ENCODE measurements at regions not wholly inside any gene's neighbourhood (a gene's known extent, or its start where the extent isn't known, plus 50 kb on each side); places are given as distances from the start of the nearest gene placed in this dataset.

DNA sequence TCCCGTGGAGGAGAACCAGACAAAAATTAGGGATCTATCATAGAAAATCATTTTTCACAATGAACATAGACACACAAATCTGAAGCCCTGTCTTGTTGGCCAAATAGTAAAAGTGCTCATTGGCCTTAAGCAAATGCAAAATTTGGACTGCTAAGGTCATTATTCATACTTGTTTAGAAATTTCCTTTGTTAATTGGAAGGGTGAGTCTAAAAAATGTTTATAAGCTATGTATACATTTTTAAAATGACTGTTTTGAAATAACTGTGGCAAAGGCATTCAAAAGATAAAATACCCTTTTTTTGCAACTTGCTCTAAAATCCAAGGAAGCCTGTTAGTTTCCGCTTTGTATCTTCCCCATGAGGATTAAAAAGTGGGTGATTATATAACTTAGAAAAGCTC, 195.0 kb downstream of the ZNF330 start:
- POLR2A ChIA-PET: no interaction called here
- H3K9me3 ChIP-seq (replicated peaks; ENCODE audit: control insufficient read depth, insufficient read depth, low read depth, low read length): no peaks in the 10 kb centered on the region

DNA sequence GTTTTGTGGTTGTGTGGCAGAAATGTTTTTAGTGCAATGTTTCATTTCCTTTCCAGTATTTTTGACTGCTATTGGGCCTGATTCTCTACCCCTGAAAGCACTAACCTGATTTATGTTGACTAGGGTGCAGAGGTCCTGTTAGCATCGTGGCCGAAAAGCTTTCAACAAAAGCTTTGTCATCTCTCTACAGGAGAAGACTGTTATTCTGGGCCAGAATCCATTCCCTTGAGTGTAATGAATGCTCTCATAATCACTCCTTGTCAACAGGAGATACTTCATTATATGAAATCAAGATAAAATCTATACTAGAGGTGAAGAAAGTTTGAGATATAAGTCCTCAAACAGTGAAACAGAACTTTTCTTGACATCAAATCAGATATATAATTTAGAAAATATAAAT, 195.5 kb downstream of the ZNF330 start:
- no peak overlapping the region for H3K4me3 ChIP-seq
- no peak overlapping the region for H3K27ac ChIP-seq (ENCODE audit: extremely low read depth, low read depth, low read length)
- ATAC-seq (no peak), DNase-seq (ENCODE audit: extremely low read depth in 1 of 4, low spot score in 3 of 4) (no peak), FAIRE-seq (no peak)
- H4K20me1 ChIP-seq (replicated peaks; ENCODE audit: control insufficient read depth, insufficient read depth, low read length): no peaks in the 10 kb centered on the region
- no peaks in the 10 kb centered on the region for H3K9me3 ChIP-seq (replicated peaks; ENCODE audit: control insufficient read depth, insufficient read depth, low read depth, low read length)
- POLR2A ChIA-PET: no interaction called here
- 3% methylated on average over 2 of the region's 2 CpGs for WGBS (ENCODE audit: insufficient coverage, low coverage, missing lambda C conversion rate)
- H3K4me1 ChIP-seq (replicated peaks in 1 of 2; ENCODE audit: control insufficient read depth in 2 of 2, insufficient read depth in 2 of 2, low read length in 2 of 2): no peaks in the 10 kb centered on the region
- intact Hi-C loops (cut with micrococcal nuclease) (no loop called here), in situ Hi-C loops (cut with MboI) (no loop called here)
- no peak overlapping the region for H3K9ac ChIP-seq (ENCODE audit: insufficient read depth in 1 of 2, low read depth in 2 of 2, low read length in 2 of 2)
- H3K36me3 ChIP-seq (ENCODE audit: control insufficient read depth, insufficient read depth, low read length): no peaks in the 10 kb centered on the region
- no peak overlapping the region for H3K4me2 ChIP-seq (ENCODE audit: insufficient read depth, low read length)
- H2AFZ ChIP-seq (ENCODE audit: low read depth, low read length): no peak overlapping the region
- CTCF ChIA-PET (ENCODE audit: low intra/inter-chr PET ratio): no interaction called here
- TF ChIP-seq, protein P1, sequence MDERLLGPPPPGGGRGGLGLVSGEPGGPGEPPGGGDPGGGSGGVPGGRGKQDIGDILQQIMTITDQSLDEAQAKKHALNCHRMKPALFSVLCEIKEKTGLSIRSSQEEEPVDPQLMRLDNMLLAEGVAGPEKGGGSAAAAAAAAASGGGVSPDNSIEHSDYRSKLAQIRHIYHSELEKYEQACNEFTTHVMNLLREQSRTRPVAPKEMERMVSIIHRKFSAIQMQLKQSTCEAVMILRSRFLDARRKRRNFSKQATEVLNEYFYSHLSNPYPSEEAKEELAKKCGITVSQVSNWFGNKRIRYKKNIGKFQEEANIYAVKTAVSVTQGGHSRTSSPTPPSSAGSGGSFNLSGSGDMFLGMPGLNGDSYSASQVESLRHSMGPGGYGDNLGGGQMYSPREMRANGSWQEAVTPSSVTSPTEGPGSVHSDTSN (CRISPR knock-in tag; IDR thresholded peaks at IDR 0.05; ENCODE audit: low read depth): no peak
- TF ChIP-seq, protein P1 (tag; conservative IDR thresholded peaks at IDR 0.05; ENCODE audit: low read depth): peak; percentile 29; the same call in 1 of the 2 replicates
- no peak for TF ChIP-seq EGR1 (conservative IDR thresholded peaks at IDR 0.05)
- H3K27me3 ChIP-seq (ENCODE audit: control insufficient read depth in 2 of 2, insufficient read depth in 2 of 2, low read length in 2 of 2): no peaks in the 10 kb centered on the region
- H3K9me1 ChIP-seq (ENCODE audit: control insufficient read depth, insufficient read depth, low read length): no peaks in the 10 kb centered on the region
- no TSS peak for BruUV-seq (replicated peaks)
- H3K79me2 ChIP-seq (ENCODE audit: control insufficient read depth, insufficient read depth, low read length): no peaks in the 10 kb centered on the region

More for the DNA sequence above, 195.0 kb downstream of the ZNF330 start:
- Histone ChIP-seq H3K36me3 (ENCODE audit: control insufficient read depth, insufficient read depth, low read length) (no peaks in the 10 kb centered on the region), H3K4me2 (ENCODE audit: insufficient read depth, low read length) (no peak overlapping the region), H3K9me1 (ENCODE audit: control insufficient read depth, insufficient read depth, low read length) (no peaks in the 10 kb centered on the region), H3K27me3 (ENCODE audit: control insufficient read depth in 2 of 2, insufficient read depth in 2 of 2, low read length in 2 of 2) (no peaks in the 10 kb centered on the region), H3K79me2 (ENCODE audit: control insufficient read depth, insufficient read depth, low read length) (no peaks in the 10 kb centered on the region), H3K4me1 (replicated peaks in 1 of 2; ENCODE audit: control insufficient read depth in 2 of 2, insufficient read depth in 2 of 2, low read length in 2 of 2) (no peaks in the 10 kb centered on the region), H3K4me3 (no peak overlapping the region), H4K20me1 (replicated peaks; ENCODE audit: control insufficient read depth, insufficient read depth, low read length) (no peaks in the 10 kb centered on the region), H3K9ac (ENCODE audit: insufficient read depth in 1 of 2, low read depth in 2 of 2, low read length in 2 of 2) (no peak overlapping the region), H3K27ac (ENCODE audit: extremely low read depth, low read depth, low read length) (no peak overlapping the region), H2AFZ (ENCODE audit: low read depth, low read length) (no peak overlapping the region)
- DNase-seq (ENCODE audit: extremely low read depth in 1 of 4, low spot score in 3 of 4) (no peak), ATAC-seq (no peak), FAIRE-seq (no peak)
- 16% methylated on average over 2 of the region's 2 CpGs for WGBS (ENCODE audit: insufficient coverage, low coverage, missing lambda C conversion rate)
- intact Hi-C loops (cut with micrococcal nuclease) (no loop called here), in situ Hi-C loops (cut with MboI) (no loop called here)
- no TSS peak for BruUV-seq (replicated peaks)
- CTCF ChIA-PET (ENCODE audit: low intra/inter-chr PET ratio): no interaction called here
- TF ChIP-seq ZNF143 (CRISPR knock-in tag; IDR thresholded peaks at IDR 0.05): no peak
- no peak for TF ChIP-seq ZNF717 (CRISPR knock-in tag; IDR thresholded peaks at IDR 0.05)
- no peak for TF ChIP-seq U2AF2 (optimal IDR thresholded peaks at IDR 0.05; ENCODE audit: low read depth, low read length)
- TF ChIP-seq HNRNPL (IDR thresholded peaks at IDR 0.05; ENCODE audit: low read depth, low read length): no peak
- TF ChIP-seq, protein P2, sequence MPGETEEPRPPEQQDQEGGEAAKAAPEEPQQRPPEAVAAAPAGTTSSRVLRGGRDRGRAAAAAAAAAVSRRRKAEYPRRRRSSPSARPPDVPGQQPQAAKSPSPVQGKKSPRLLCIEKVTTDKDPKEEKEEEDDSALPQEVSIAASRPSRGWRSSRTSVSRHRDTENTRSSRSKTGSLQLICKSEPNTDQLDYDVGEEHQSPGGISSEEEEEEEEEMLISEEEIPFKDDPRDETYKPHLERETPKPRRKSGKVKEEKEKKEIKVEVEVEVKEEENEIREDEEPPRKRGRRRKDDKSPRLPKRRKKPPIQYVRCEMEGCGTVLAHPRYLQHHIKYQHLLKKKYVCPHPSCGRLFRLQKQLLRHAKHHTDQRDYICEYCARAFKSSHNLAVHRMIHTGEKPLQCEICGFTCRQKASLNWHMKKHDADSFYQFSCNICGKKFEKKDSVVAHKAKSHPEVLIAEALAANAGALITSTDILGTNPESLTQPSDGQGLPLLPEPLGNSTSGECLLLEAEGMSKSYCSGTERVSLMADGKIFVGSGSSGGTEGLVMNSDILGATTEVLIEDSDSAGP (CRISPR knock-in tag; IDR thresholded peaks at IDR 0.05): no peak
- TF ChIP-seq ZNF3 (CRISPR knock-in tag; IDR thresholded peaks at IDR 0.05): no peak
- TF ChIP-seq TCF3 (CRISPR knock-in tag; IDR thresholded peaks at IDR 0.05): no peak
- no peak for TF ChIP-seq TEAD4 (IDR thresholded peaks at IDR 0.05; ENCODE audit: low read length)
- no peak for TF ChIP-seq TEAD4 (CRISPR knock-in tag; IDR thresholded peaks at IDR 0.05; ENCODE audit: borderline replicate concordance)
